ENCODE measurements at regions not wholly inside any gene's neighbourhood (a gene's known extent, or its start where the extent isn't known, plus 50 kb on each side); places are given as distances from the start of the nearest gene placed in this dataset.
A peak's percentile ranks its signal among the peaks of the same experiment; 100 is the strongest.

GRCh38 chr10:94061026-94061425, 67.3 kb downstream of the PLCE1 start:
- H3K36me3 ChIP-seq (ENCODE audit: insufficient read depth): no peaks in the 10 kb centered on the region
- DNase-seq (ENCODE audit: low spot score): no peak
- Mint-ChIP-seq H3K4me1 (peaks cover under 1% of the 10 kb centered on the region; the same call in 2 of the 3 replicates), H3K36me3 (ENCODE audit: low read depth) (no peaks in the 10 kb centered on the region), H3K4me3 (no peak overlapping the region), H3K27ac (no peak overlapping the region), H3K9me3 (no peaks in the 10 kb centered on the region), H3K27me3 (ENCODE audit: insufficient read depth, low read depth, poor library complexity) (peaks cover 7% of the 10 kb centered on the region)
- H3K27ac ChIP-seq (ENCODE audit: low read depth): no peak overlapping the region
- no peaks in the 10 kb centered on the region for H4K20me1 ChIP-seq (replicated peaks; ENCODE audit: insufficient read depth)
- no peak overlapping the region for H3K4me3 ChIP-seq
- ATAC-seq: no peak
- TF ChIP-seq STAT1 (IDR thresholded peaks at IDR 0.05; ENCODE audit: unreplicated experiment): no peak
- peak in 1 of 2 experiments; percentile 30; a peak in 2 of 4 replicates for TF ChIP-seq CTCF (conservative IDR thresholded peaks at IDR 0.05; ENCODE audit: low read depth in 2 of 2)
- 0 out of 2 replicates have a peak, but pooled peaks cover 3% of the 10 kb centered on the region for H3K9me2 ChIP-seq (ENCODE audit: insufficient read depth)
- no peaks in the 10 kb centered on the region for H3K4me1 ChIP-seq (ENCODE audit: insufficient read depth)
- H3K79me2 ChIP-seq (replicated peaks; ENCODE audit: insufficient read depth): no peaks in the 10 kb centered on the region
- H3K4me2 ChIP-seq: no peak overlapping the region
- H2AFZ ChIP-seq: no peak overlapping the region
- no peaks in the 10 kb centered on the region for H3F3A ChIP-seq (replicated peaks; ENCODE audit: low read depth)
- H3K27me3 ChIP-seq (ENCODE audit: insufficient read depth): no peaks in the 10 kb centered on the region

- H3K36me3 Mint-ChIP-seq (ENCODE audit: low read depth): no peaks in the 10 kb centered on the region
- TF ChIP-seq NANOG (IDR thresholded peaks at IDR 0.05; ENCODE audit: borderline replicate concordance) (no peak), POLR2AphosphoS5 (IDR thresholded peaks at IDR 0.05; ENCODE audit: low read depth) (no peak), JUNB (IDR thresholded peaks at IDR 0.05; ENCODE audit: unreplicated experiment) (no peak), REST (IDR thresholded peaks at IDR 0.05; ENCODE audit: unreplicated experiment) (no peak), EZH2 (IDR thresholded peaks at IDR 0.05; ENCODE audit: low read depth, unreplicated experiment) (no peak), ZNF331 (CRISPR knock-in tag; IDR thresholded peaks at IDR 0.05; ENCODE audit: low read depth) (no peak), ZNF114 (CRISPR knock-in tag; IDR thresholded peaks at IDR 0.05) (no peak), CTCF (conservative IDR thresholded peaks at IDR 0.05; ENCODE audit: low read depth in 2 of 2) (no peak), ETS1 (IDR thresholded peaks at IDR 0.05) (no peak)
These were observed 68.9 kb downstream of the PLCE1 start for GRCh38 chr10:94062611-94063010.

More at GRCh38 chr10:94062611-94063010, 68.9 kb downstream of the PLCE1 start:
- H3K4me1 ChIP-seq (ENCODE audit: insufficient read depth): no peaks in the 10 kb centered on the region
- no peaks in the 10 kb centered on the region for H4K20me1 ChIP-seq (replicated peaks; ENCODE audit: insufficient read depth)
- H3K9me2 ChIP-seq (ENCODE audit: insufficient read depth): 0 out of 2 replicates have a peak, but pooled peaks cover 3% of the 10 kb centered on the region
- no peak overlapping the region for H3K4me2 ChIP-seq
- H3K4me1 Mint-ChIP-seq: no peaks in the 10 kb centered on the region
- H3K36me3 ChIP-seq (ENCODE audit: insufficient read depth): no peaks in the 10 kb centered on the region
- H3F3A ChIP-seq (replicated peaks; ENCODE audit: low read depth): no peaks in the 10 kb centered on the region
- H3K27me3 ChIP-seq (ENCODE audit: insufficient read depth): no peaks in the 10 kb centered on the region
- no peak overlapping the region for H3K4me3 Mint-ChIP-seq
- H3K27ac ChIP-seq (ENCODE audit: low read depth): no peak overlapping the region
- peaks cover 7% of the 10 kb centered on the region for H3K27me3 Mint-ChIP-seq (ENCODE audit: insufficient read depth, low read depth, poor library complexity)
- no peaks in the 10 kb centered on the region for H3K9me3 Mint-ChIP-seq
- ATAC-seq: no peak
- no peaks in the 10 kb centered on the region for H3K79me2 ChIP-seq (replicated peaks; ENCODE audit: insufficient read depth)
- no peak overlapping the region for H3K27ac Mint-ChIP-seq
- no peak for DNase-seq (ENCODE audit: low spot score)
- no peak overlapping the region for H2AFZ ChIP-seq
- H3K4me3 ChIP-seq: no peak overlapping the region

Measured in GM23338 (cell line).